ENCODE measurements at regions not wholly inside any gene's neighbourhood (a gene's known extent, or its start where the extent isn't known, plus 50 kb on each side); places are given as distances from the start of the nearest gene placed in this dataset.

DNA sequence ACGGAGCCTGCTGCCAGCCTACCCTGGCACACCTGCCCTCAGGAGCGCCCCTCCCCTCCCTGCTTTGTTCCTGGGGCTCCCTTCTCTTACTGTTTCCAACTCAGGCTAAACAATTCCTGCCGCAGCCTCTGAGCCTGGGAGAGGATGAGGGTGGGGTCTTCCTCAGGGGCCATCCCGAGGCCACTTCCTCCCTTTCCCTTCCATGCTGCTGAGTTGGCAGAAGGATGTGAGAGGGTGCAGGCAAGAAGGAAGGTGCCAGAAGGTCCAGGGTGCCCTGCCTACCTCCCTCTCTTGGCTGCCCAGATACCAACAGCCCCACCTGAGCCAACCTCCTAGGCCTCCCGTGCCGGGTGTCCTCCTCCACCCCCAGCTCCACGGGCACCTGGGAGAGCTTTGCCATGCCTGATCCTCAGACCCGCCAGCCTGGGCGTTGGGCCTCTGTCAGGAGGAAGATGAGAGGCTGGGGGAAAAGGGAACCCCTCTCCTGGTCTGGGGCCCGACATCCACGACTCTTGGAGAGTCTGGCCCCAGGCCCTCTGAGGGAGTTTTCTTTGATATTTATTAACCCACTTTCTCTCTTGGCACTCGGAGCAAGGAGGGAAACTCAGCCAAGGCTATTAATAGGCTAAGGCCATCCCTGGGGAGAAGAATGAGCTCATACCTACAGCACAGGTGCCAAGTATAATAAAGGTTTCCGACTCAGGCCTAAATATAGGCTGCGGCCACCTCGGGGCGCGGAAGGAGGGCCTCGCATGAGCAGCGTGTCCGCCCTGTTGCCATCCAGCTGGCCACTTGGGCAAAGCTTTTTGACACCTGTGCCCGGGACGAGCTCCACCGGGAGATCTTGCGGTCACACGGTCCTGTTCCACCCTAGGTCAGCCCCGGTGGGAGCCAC lies 232.0 kb downstream of the ENGASE start:
- no peak overlapping the region for H3K4me3 ChIP-seq (ENCODE audit: low read depth, poor library complexity, severe bottlenecking)
- TF ChIP-seq, protein P1, sequence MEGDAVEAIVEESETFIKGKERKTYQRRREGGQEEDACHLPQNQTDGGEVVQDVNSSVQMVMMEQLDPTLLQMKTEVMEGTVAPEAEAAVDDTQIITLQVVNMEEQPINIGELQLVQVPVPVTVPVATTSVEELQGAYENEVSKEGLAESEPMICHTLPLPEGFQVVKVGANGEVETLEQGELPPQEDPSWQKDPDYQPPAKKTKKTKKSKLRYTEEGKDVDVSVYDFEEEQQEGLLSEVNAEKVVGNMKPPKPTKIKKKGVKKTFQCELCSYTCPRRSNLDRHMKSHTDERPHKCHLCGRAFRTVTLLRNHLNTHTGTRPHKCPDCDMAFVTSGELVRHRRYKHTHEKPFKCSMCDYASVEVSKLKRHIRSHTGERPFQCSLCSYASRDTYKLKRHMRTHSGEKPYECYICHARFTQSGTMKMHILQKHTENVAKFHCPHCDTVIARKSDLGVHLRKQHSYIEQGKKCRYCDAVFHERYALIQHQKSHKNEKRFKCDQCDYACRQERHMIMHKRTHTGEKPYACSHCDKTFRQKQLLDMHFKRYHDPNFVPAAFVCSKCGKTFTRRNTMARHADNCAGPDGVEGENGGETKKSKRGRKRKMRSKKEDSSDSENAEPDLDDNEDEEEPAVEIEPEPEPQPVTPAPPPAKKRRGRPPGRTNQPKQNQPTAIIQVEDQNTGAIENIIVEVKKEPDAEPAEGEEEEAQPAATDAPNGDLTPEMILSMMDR (IDR thresholded peaks at IDR 0.05) = no peak
- TF ChIP-seq POLR2A (IDR thresholded peaks at IDR 0.05) = no peak
- 49 to 57% methylated on average over 26 of the region's 26 CpGs for WGBS, 2 donors
- intact Hi-C loops (cut with DNase I; ENCODE audit: low total_unique reads) = no loop called here
- DNase-seq (ENCODE audit: low spot score in 2 of 2) = no peak

DNA sequence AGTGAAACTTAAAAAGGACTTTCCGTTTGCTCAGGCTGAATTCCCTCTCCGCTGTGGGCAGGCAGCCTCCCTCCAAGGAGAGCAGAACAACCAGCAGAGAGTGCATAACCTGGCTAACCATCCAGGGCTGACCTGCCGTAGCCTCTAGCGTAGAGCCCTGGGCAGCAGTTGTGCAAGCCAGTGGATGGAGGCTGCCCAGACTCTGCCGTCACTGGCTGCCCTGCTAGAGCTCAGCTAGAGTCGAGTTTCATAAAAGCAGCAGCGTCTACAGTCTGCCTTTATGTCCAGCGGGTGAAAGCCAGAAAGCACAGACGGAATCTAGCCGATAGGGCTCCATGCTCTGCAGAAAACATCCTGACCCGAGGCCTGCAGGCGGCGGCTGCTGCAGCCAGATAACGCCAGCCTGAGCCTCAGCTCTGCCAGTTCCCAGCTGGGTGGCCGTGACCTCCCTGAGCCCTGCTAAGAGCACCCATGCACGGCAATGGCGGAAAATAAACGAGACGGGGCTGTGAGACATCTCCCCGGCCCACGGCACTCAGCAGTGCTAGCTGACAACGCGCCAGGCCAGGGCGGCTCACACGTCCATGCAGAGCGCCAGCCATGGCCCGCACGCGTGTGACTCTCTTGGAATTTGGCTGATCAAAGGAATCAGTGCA lies 231.3 kb downstream of the ENGASE start:
- no peak overlapping the region for H3K4me3 ChIP-seq (ENCODE audit: low read depth, poor library complexity, severe bottlenecking)
- TF ChIP-seq POLR2A (IDR thresholded peaks at IDR 0.05) = no peak
- TF ChIP-seq, protein P1 (IDR thresholded peaks at IDR 0.05) = no peak
- intact Hi-C loops (cut with DNase I; ENCODE audit: low total_unique reads) = no loop called here
- WGBS, 2 donors = 47 to 61% methylated on average over 12 to 20 of the region's 29 CpGs
- DNase-seq (ENCODE audit: low spot score in 2 of 2) = no peak

GRCh38 chr17:79305376-79305767 lies 230.7 kb downstream of the ENGASE start:
- TF ChIP-seq POLR2A (IDR thresholded peaks at IDR 0.05) = no peak
- TF ChIP-seq, protein P1 (IDR thresholded peaks at IDR 0.05) = no peak
- no peak for DNase-seq (ENCODE audit: low spot score in 2 of 2)
- 58 to 59% methylated on average over 10 of the region's 10 CpGs for WGBS, 2 donors
- intact Hi-C loops (cut with DNase I; ENCODE audit: low total_unique reads) = no loop called here
- H3K4me3 ChIP-seq (ENCODE audit: low read depth, poor library complexity, severe bottlenecking) = no peak overlapping the region

- TF ChIP-seq POLR2A (IDR thresholded peaks at IDR 0.05) = no peak
- TF ChIP-seq, protein P1 (IDR thresholded peaks at IDR 0.05) = no peak
- WGBS, 2 donors = 41 to 45% methylated on average over 13 of the region's 13 CpGs
- intact Hi-C loops (cut with DNase I; ENCODE audit: low total_unique reads) = no loop called here
- no peak overlapping the region for H3K4me3 ChIP-seq (ENCODE audit: low read depth, poor library complexity, severe bottlenecking)
- DNase-seq (ENCODE audit: low spot score in 2 of 2) = no peak
These were observed 230.3 kb downstream of the ENGASE start for GRCh38 chr17:79304884-79305283.

DNA sequence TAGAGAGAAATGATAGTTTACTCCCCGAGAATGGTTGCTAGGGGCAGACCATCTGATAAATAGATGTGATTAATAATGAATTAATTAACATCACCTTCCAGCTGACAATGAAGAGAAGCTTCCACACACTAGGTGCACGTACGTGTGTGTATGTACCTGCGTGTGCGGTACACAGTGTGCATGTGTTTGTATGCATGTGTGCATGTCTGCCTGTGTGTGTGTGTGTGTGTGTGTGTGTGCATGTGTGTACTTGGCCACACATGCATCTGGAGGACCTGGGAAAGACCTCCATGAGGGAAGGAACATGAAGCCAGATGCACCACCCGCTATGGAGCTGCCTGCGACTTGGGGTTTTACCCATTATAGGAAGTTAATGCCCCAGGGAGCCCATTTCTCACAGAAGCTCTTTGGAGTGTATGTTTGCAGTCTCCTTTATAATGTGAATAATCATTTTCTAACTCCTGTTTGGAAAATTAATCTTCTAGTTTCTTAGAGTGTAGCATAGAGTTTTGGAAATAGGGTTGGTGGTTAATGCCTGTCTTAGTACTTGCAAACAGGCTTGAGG lies 229.1 kb downstream of the ENGASE start:
- no peak overlapping the region for H3K4me3 ChIP-seq (ENCODE audit: low read depth, poor library complexity, severe bottlenecking)
- no peak for DNase-seq (ENCODE audit: low spot score in 2 of 2)
- no peak for TF ChIP-seq POLR2A (IDR thresholded peaks at IDR 0.05)
- TF ChIP-seq, protein P1 (IDR thresholded peaks at IDR 0.05) = no peak
- WGBS, 2 donors = 74 to 78% methylated on average over 7 of the region's 7 CpGs
- intact Hi-C loops (cut with DNase I; ENCODE audit: low total_unique reads) = no loop called here
